GM12873 (cell line): ENCODE measurements at regions not wholly inside any gene's neighbourhood (a gene's known extent, or its start where the extent isn't known, plus 50 kb on each side); places are given as distances from the start of the nearest gene placed in this dataset.

Experiments used
- TF ChIP-seq, protein P1 (sequence below): IDR thresholded peaks from 2 replicates; pipeline ENCODE4 v1.5.1; 2012; ENCODE audit warnings: low read depth, mild to moderate bottlenecking, moderate library complexity, low read length, control low read depth; ENCODE audit not compliant: insufficient read depth; ENCODE audit errors: missing control alignments

GRCh38 chr5:167361795-167362194, 929.6 kb upstream of the WWC1 start:
- TF ChIP-seq, protein P1, sequence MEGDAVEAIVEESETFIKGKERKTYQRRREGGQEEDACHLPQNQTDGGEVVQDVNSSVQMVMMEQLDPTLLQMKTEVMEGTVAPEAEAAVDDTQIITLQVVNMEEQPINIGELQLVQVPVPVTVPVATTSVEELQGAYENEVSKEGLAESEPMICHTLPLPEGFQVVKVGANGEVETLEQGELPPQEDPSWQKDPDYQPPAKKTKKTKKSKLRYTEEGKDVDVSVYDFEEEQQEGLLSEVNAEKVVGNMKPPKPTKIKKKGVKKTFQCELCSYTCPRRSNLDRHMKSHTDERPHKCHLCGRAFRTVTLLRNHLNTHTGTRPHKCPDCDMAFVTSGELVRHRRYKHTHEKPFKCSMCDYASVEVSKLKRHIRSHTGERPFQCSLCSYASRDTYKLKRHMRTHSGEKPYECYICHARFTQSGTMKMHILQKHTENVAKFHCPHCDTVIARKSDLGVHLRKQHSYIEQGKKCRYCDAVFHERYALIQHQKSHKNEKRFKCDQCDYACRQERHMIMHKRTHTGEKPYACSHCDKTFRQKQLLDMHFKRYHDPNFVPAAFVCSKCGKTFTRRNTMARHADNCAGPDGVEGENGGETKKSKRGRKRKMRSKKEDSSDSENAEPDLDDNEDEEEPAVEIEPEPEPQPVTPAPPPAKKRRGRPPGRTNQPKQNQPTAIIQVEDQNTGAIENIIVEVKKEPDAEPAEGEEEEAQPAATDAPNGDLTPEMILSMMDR: no peak

DNA sequence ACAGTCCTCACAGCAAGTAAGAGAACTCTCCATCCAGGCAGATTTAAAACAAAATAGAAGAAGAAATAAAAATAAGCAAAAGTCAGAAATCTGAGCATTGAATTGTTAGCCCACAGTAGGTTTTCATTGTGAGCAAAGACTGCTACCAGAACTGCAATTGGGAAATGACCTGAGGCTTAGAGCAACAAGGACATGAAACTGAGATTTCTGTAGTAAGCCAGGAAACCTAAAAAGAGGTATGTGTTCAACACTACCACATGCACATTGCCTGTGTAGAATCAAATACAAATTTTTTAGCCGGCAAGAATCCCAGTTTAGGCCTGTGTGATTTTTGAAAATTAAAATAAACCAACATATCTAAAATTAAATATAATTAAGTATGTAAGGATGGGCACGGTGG, 928.4 kb upstream of the WWC1 start:
- TF ChIP-seq, protein P1: no peak

GRCh38 chr5:167375125-167375524, 916.3 kb upstream of the WWC1 start:
- TF ChIP-seq, protein P1: no peak

DNA sequence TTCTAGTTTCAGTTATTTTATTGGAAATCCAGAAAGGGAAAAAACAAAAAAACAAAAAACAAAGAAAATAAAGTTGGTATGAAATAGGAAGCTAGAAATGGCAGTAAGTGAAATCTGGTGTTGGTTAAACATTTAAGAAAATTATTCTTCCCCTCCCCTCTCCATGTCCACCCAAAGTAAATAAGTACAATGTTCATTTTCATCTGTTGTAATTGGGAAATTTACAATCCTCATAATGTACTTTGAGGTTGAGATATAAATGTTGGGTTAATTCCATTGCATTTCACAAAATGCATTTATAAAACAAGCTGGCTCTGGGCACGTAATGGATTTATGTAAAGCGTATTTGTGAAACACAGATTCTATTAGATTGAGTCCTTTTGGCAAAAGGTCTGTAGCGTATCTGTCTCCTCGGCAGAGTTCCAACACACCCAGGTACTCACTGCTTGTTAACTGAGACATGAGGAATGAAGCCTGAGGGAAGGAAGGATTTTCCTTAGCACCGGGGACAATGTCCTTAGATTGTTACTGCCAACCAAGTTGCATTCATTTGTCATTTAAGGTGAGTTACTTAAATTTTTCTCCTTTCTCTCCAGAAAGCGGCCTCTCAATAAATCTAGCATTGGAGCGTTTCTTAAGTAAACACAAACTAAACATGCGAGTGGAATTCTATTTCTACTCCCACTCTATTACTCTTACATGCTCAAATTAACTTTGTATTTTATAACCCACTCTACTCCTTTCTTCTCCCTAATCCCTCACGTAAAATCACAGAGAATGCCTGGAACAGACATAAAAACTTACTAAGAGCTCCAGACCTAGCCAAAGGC, 912.3 kb upstream of the WWC1 start:
- TF ChIP-seq, protein P1: no peak

GRCh38 chr5:167381457-167381856, 910.0 kb upstream of the WWC1 start:
- TF ChIP-seq, protein P1: no peak

GRCh38 chr5:167389537-167389936, 901.9 kb upstream of the WWC1 start:
- TF ChIP-seq, protein P1: no peak

- TF ChIP-seq, protein P1: no peak
These were observed 899.2 kb upstream of the WWC1 start for GRCh38 chr5:167392240-167392639.
